ENCODE measurements at regions not wholly inside any gene's neighbourhood (a gene's known extent, or its start where the extent isn't known, plus 50 kb on each side); places are given as distances from the start of the nearest gene placed in this dataset.
A peak's percentile ranks its signal among the peaks of the same experiment; 100 is the strongest.

- DNase-seq (no peak), ATAC-seq (no peak)
- TF ChIP-seq, protein P1, sequence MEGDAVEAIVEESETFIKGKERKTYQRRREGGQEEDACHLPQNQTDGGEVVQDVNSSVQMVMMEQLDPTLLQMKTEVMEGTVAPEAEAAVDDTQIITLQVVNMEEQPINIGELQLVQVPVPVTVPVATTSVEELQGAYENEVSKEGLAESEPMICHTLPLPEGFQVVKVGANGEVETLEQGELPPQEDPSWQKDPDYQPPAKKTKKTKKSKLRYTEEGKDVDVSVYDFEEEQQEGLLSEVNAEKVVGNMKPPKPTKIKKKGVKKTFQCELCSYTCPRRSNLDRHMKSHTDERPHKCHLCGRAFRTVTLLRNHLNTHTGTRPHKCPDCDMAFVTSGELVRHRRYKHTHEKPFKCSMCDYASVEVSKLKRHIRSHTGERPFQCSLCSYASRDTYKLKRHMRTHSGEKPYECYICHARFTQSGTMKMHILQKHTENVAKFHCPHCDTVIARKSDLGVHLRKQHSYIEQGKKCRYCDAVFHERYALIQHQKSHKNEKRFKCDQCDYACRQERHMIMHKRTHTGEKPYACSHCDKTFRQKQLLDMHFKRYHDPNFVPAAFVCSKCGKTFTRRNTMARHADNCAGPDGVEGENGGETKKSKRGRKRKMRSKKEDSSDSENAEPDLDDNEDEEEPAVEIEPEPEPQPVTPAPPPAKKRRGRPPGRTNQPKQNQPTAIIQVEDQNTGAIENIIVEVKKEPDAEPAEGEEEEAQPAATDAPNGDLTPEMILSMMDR (IDR thresholded peaks at IDR 0.05): no peak
- H3K27me3 ChIP-seq: no peaks in the 10 kb centered on the region
- H3K27ac ChIP-seq: no peak overlapping the region
- no peak overlapping the region for H3K4me3 ChIP-seq
- H3K36me3 ChIP-seq: no peaks in the 10 kb centered on the region
- H3K9me3 ChIP-seq: no peaks in the 10 kb centered on the region
- intact Hi-C loops (cut with DNase I): no loop called here
- WGBS, 2 donors: 95 to 97% methylated on average over 5 of the region's 5 CpGs
- H3K4me1 ChIP-seq: peaks cover 0 to 20% (median 0%) of the 10 kb centered on the region in 9 donors
Observed at GRCh38 chr4:147351083-147351787, 129.7 kb upstream of the EDNRA start.

- H3K27me3 ChIP-seq: no peaks in the 10 kb centered on the region
- no peaks in the 10 kb centered on the region for H3K9me3 ChIP-seq
- DNase-seq (no peak), ATAC-seq (peak in 4 of 8 donors; percentile 28 to 78 (median 47))
- peaks cover 0 to 20% (median 2%) of the 10 kb centered on the region in 9 donors for H3K4me1 ChIP-seq
- intact Hi-C loops (cut with DNase I): no loop called here
- TF ChIP-seq, protein P1 (IDR thresholded peaks at IDR 0.05): no peak
- WGBS, 2 donors: 53 to 64% methylated on average over 1 of the region's 1 CpG
- H3K27ac ChIP-seq: peak overlapping the region in 3 of 10 donors; percentile 4 to 68 (median 9)
- H3K36me3 ChIP-seq: no peaks in the 10 kb centered on the region
- H3K4me3 ChIP-seq: no peak overlapping the region
Observed at GRCh38 chr4:147354237-147354636, 126.7 kb upstream of the EDNRA start.

- Histone ChIP-seq H3K9me3 (no peaks in the 10 kb centered on the region), H3K36me3 (no peaks in the 10 kb centered on the region), H3K4me1 (peaks cover 0 to 20% (median 2%) of the 10 kb centered on the region in 9 donors), H3K27ac (peak overlapping the region in 3 of 10 donors; percentile 25 to 68 (median 31)), H3K27me3 (no peaks in the 10 kb centered on the region), H3K4me3 (no peak overlapping the region)
- ATAC-seq (no peak), DNase-seq (no peak)
- 46% methylated on average over 3 of the region's 3 CpGs for WGBS, 2 donors
- intact Hi-C loops (cut with DNase I): no loop called here
- TF ChIP-seq, protein P1 (IDR thresholded peaks at IDR 0.05): no peak
Observed at GRCh38 chr4:147355032-147355656, 125.8 kb upstream of the EDNRA start.

GRCh38 chr4:147355847-147356246 lies 125.0 kb upstream of the EDNRA start:
- TF ChIP-seq, protein P1 (IDR thresholded peaks at IDR 0.05): no peak
- Histone ChIP-seq H3K4me1 (peaks cover 0 to 27% (median 2%) of the 10 kb centered on the region in 9 donors), H3K4me3 (no peak overlapping the region), H3K27ac (peak overlapping the region in 1 of 10 donors; percentile 31), H3K9me3 (no peaks in the 10 kb centered on the region), H3K36me3 (no peaks in the 10 kb centered on the region), H3K27me3 (no peaks in the 10 kb centered on the region)
- no peak for DNase-seq
- intact Hi-C loops (cut with DNase I): no loop called here
- no peak for ATAC-seq
- WGBS, 2 donors: 65 to 69% methylated on average over 1 of the region's 1 CpG

Data from heart right ventricle (tissue), 16 donors.